DOHH2 (cell line): ENCODE measurements at regions not wholly inside any gene's neighbourhood (a gene's known extent, or its start where the extent isn't known, plus 50 kb on each side); places are given as distances from the start of the nearest gene placed in this dataset.

Experiments
- EZH2phosphoT487 ChIP-seq: fragments of 200-600 bp; sonication (generic); IDR thresholded peaks from 2 replicates; pipeline ENCODE4 v1.6.1; 2017; ENCODE audit warnings: borderline replicate concordance, mild to moderate bottlenecking, antibody characterized with exemption, low read length, moderate library complexity, mixed read lengths
- TF ChIP-seq, protein P1 (sequence below): fragments of 200-600 bp; sonication (generic); IDR thresholded peaks from one replicate; pipeline ENCODE4 v1.5.1; 2014; ENCODE audit warnings: antibody characterized with exemption, mild to moderate bottlenecking, low read depth, low read length; ENCODE audit not compliant: poor library complexity, severe bottlenecking

DNA sequence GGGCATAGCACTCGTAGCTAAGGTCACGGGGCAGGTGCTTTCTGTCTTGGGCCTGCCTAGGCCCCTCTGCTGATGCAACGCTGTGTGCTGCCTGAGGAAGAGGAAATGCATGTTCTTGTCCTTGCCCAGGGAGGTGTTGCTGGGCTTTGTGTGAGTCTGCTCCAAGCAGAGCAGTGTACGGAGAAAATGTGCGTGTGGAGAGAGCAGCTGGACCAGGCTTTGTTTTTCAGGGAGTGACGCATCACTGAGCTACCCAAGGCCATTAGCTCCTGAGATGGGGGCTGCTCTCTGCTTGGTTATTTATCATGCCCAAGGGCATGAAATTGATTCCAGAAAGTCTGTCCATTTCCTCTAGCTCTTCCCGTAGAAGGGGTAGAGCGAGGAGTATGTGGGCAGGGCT is 82.9 kb upstream of the THY1 start:
- TF ChIP-seq, protein P1, sequence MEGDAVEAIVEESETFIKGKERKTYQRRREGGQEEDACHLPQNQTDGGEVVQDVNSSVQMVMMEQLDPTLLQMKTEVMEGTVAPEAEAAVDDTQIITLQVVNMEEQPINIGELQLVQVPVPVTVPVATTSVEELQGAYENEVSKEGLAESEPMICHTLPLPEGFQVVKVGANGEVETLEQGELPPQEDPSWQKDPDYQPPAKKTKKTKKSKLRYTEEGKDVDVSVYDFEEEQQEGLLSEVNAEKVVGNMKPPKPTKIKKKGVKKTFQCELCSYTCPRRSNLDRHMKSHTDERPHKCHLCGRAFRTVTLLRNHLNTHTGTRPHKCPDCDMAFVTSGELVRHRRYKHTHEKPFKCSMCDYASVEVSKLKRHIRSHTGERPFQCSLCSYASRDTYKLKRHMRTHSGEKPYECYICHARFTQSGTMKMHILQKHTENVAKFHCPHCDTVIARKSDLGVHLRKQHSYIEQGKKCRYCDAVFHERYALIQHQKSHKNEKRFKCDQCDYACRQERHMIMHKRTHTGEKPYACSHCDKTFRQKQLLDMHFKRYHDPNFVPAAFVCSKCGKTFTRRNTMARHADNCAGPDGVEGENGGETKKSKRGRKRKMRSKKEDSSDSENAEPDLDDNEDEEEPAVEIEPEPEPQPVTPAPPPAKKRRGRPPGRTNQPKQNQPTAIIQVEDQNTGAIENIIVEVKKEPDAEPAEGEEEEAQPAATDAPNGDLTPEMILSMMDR: no peak
- TF ChIP-seq EZH2phosphoT487: no peak
